GM18498 (cell line): ENCODE measurements at regions not wholly inside any gene's neighbourhood (a gene's known extent, or its start where the extent isn't known, plus 50 kb on each side); places are given as distances from the start of the nearest gene placed in this dataset.

Experiments
- ATAC-seq: cut with Tn5 transposase; IDR thresholded peaks from one replicate; pipeline ENCODE4 v1.9.1; 2021; ENCODE audit warnings: mild to moderate bottlenecking, moderate library complexity; ENCODE audit not compliant: unreplicated experiment

DNA sequence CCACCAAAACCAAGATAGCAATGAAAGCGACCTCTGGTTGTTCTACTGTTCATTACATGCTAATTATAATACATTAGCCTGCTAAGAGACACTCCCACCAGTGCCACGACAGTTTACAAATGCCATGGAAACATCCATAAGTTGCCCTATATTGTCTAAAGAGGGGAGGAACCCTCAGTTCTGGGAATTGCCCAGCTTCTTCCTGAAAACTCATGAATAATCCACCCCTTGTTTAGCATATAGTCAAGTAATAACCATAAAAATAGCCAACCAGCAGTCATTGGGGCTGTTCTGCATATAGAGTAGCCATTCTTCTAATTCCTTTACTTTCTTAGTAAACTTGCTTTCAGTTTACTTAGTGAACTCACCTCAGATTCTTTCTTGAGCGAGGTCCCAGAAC is 189.8 kb upstream of the SOX11 start:
- no peak for ATAC-seq

DNA sequence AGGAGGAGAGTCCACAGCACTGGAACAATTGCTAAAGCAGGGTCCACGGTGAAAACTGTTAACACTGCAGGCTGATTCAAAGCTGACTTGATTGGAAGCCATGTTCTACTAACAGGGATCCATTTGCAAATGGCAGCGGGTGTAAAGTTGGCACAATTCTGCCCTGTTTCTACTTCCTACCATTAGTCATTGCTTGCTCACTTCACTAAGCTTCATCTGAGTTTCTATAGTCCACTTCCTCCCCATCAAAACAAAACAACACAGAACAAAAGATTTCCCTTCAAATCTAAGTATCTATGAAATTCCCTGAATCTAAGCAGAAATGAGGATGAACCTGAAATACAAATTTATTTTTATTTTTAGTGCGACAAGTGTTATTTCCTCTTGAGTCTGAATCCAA is 187.4 kb upstream of the SOX11 start:
- ATAC-seq, result no peak

DNA sequence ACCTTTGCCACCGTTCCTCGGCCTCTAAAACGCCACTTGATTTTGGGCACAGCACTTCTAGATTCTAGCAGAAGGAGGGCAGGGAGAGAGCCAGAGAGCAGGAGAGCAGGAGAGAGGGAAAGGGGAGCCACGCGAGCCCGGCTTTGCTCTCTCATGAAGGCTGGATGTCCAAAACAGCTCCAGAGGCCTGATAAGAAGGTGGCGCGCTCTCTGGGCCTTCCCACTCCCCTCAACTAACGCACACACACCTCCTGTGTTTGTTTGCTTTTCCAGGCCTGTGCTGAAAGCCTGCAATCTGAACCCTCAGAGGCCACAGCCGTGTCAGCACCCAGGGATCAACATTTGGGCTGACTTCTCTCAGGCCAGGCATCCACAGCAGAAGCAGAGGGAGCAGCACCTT is 184.8 kb upstream of the SOX11 start:
- ATAC-seq, result no peak

DNA sequence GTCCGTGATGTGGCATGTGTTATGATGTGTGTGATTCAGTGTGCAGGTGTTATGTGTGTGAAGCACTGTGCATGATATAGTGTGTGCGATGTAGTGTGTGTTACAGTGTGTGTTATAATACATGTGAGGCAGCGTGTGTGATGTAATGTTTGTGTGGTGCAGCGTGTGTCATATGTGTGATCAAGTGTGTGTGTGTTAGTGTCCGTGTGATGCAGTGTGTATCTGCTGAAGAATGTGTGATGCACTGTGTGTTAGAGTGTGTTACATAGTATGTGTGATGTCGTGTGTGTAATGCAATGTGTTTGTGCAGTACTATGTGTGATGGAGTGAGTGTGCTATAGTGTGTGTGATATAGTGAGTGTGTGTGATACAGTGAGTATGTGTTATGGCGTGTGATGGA is 182.8 kb upstream of the SOX11 start:
- no peak for ATAC-seq

DNA sequence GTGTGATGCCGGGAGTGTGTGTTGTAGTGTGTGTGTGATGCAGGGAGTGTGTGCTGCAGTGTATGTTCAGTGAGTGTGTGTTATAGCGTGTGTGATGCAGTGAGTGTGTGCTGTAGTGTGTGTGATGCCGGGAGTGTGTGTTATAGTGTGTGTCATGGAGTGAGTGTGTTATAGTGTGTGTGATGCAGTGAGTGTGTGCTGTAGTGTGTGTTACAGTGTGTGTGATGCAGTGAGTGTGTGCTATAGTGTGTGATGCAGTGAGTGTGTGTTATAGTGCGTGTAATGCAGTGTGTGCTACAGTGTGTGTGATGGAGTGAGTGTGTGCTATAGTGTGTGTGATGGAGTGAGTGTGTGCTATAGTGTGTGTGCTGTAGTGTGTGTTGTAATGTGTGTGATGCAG is 182.1 kb upstream of the SOX11 start:
- no peak for ATAC-seq

DNA sequence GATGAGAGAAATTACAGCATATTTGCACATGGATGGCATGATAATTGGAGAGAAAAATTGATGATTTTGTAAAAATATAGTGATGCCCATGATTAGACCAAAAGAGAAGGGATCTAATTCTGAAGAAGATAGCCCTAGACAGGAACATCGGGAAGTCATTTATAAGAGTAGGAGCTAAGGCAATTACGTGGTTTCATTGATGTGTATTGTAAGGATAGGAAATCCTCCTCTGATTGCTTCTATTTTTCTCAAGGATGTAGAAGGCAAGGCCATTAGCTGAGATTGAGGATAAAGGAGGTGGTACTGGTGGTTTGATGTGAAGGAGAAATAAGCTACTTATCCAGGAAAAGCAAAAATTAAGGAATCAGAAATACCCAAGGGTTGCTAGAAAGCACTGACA is 176.5 kb upstream of the SOX11 start:
- no peak for ATAC-seq

DNA sequence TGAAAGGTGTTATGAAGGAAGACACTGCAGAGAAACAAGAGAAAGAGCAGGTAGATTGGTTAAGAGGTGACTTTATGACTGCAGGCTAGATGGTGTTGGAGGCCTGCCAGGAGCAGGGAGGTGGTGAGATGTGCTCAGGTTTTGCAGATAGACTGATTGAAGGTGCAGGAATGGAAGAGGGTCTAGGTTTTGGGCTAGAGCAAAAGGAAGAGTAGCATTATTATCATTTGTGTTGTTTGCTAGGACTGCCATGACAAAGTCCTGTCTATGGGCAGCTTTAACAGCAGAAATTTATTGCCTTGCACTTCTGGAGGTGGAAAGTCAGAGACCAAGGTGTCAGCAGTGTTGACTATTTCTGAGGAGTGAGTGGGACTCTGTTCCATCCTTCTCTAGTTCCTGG is 172.9 kb upstream of the SOX11 start:
- no peak for ATAC-seq

DNA sequence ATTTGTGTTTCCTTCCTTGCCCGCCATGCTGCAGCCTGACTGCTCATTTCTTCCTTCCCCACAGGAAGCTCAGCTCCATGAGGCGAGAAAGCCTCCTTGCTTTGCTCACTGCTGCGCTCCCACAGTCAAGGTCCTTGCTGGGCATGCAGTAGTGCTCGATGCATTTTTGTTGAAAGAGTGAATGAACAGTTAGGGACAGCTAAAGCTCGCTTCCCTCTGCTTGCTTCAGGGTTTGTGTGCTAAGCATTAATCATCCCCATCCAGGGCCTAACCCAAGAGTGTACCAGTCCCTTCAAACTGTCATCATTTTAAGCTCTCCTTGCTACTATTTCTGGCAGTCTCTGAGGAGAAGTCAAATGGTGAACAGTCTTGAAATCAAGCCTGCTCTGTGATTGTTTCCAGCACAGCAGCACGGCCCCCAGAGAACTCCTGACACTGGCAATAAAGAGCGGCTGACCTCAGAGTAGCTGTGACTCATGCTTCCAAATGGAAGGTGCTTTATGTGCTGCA is 171.7 kb upstream of the SOX11 start:
- no peak for ATAC-seq

DNA sequence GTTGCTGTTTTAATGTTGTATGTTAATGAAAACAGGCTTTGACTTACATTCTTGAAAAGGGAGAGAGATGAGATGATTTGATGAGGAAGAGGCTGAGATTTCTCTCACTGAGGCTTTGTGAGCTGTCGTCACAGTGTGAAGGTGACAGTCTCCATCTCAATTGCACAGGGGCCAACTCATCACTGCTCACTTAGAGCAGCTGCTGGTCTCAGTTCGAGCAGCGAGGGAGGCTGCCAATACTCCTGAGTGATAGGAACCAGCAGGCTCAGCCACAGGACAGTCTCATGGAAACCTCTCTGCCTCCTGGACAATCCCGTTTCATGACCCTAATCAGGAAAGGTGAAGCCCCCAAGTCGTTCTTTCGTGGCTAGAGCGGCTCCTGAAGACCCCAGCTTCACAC is 170.7 kb upstream of the SOX11 start:
- no peak for ATAC-seq

DNA sequence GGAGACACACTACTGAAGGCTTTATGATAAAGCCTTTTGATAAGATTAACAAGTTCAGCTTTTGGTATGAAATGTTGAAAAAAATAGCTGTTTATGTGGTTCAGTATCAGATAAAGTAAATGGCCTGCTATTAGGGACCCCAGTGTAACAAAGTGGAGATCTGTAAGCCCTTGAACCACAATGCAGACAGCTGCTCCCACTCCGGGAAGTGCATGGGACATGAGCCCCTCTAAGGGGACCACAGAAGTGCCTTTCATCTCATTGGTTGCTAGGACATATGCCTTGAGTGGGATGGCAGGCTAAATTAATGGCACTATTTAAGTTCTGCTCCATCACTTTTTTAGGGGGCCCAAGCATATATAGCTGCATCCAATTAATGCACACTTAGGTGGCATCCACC is 167.6 kb upstream of the SOX11 start:
- no peak for ATAC-seq

DNA sequence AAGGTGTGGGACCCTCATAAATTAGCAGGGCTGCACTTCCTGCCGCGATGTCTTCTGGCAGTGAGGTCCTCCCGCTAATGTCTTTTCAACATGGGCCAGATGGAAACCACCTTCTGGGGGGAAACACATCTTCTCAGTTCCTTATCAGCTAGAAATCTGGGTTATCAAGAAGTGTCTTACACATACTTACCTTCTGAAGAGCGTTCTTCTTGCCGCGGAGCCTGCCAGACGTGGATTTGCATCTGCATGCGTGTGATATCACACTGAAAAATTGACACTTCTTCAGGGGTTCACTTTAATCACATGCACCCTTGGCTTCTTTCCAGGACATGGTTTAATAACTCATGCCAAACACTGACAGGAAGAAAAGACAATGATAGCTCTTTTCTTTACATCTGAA is 163.5 kb upstream of the SOX11 start:
- ATAC-seq, result no peak

DNA sequence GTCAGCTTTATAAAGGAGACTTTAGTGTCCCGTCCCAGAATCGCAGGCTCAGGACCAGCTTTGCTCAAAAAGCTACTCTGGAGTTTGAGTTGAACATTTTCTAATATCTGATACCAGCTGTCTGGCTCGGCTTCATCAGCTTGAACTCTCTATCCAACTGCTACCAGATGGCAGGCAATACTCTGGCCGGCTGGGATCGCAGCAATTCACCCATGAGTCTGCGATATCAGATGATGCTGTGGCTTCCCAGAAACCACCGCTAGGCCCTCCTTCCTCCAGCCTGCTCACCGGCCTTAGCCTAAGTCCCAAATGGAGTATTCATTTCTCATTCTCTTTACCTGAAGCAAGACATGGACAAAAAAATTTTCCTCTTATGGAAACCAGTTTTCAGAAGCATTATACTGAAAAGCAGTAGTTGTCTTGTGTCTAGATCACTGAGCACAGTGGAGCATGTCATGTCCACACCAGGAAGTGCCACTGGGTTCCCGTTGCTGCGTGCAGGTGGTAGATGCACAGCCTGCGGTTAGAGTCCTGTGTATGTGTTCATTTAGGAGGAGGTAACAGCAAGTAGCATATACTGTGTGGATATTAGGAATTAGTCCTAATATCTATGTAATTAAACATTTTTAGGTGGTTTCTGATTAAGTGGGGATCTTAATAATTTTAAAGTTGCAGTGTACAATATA is 162.0 kb upstream of the SOX11 start:
- ATAC-seq, result no peak

DNA sequence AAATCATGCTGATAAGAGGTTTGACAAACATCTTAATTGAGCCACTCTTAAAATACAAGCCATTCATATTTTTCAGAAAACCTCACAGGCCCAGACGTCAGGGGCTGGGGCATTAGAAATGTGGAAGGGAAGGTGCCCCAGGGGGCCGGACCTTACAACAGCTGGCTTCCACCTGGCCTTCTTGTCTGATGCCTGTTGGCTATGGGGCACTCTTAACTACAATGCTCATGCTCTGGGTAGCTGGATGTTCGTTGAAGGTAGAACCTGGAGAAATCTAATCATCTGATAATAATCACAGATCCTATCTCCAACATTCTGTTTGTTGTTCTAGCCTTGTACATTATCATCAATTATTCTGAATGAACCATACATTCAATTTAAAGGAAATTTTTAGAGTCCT is 156.9 kb upstream of the SOX11 start:
- no peak for ATAC-seq

DNA sequence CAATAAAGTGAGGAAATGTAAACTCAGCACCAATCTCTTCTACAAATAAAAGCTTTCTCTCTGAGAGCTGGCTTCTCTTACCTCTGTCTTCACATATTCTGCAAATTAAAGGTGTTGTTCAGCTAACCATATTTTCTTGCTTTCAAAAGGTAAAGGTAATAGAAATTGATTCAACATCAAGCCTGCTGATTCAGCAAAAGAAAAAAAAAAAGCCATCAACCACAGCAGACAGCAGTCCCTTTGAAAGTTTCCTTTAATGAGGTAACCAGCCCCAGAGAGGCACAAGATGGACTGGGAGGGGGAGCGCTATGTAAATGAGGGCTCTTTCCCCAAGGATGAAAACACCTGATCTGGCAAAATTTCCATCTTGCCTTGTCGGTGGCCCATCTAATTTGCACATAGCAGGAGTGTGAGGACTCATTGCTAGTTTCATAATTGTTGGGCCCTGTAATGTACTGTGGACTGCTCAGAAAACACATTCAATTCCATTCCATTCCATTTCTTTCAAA is 154.9 kb upstream of the SOX11 start:
- no peak for ATAC-seq

DNA sequence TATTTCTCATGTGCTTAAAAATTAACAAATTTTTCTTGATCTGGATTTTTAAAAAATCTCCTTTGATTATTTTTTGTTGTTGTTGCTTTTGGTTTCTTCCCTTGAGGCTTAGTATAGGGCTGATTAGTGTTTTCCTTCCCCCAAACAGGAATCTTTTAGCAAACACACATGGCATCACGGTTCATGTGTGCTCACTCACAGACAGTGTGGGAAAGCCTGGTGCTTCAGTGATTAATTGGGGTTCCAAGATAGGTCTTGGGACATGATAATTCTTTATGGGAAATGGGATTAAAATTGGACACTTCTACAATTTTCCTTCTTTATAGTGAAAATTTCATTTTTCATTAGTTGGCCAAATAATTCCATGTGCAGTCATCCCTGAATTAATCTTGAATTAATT is 153.9 kb upstream of the SOX11 start:
- no peak for ATAC-seq

DNA sequence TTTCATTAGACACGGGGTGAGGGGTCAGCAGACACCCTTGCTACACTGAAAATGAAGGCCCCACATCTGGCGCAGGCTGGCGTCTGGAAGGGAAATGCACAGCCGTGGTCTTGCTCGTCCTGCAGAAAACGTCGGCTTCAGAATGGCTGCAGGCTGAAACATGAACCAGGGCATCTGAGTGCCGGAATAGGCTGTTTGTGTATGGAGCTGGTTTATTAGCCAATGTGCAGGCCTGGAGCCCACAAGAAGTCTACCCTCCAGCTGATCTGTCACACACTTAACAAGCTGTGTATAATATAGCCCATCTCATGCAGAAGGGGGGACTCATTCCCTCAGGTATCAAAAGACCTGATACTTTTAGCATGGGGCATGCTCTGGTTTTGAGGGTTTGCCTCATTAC is 153.4 kb upstream of the SOX11 start:
- ATAC-seq, result no peak

DNA sequence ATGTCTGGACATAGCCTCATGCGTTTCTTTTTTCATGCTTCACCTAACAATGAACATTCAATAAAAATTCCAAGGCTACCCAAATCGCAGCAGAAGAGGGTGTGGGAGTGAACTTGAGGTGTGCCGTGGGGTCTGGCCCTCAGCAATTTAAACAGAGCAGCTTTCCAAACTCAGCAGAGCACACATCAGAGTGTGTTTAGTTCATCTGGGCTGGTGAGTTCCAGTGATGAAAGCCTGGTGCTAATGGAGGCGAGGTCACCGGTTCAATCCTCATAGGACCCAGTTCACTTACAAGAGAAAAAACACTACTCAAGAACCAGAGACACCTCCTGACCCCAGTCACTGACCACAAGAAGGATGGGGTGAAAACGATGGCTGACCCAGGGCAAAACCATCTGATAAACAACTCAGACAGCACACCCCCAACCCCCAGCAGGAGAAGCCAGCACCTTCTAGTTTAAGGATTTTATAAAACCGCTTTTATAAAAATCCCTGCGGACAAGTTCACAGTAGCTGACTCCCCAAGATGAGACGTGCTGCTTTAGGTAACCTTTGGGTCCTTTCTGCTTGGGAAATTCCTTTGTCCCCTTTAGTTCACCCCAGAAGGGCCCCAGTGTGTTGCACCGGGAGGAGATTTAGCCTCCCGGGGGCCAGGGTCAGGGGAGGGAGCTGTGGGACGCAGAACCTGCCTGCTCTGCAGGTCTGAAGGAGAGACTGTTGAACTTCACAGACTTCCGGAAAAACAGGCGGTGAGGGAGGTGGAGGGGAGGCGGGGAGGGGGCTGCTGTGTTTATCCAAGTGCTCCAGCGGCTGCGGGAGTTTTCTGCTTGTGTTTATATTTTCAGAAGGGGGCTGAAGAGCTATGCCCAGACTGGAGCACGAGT is 152.7 kb upstream of the SOX11 start:
- no peak for ATAC-seq

DNA sequence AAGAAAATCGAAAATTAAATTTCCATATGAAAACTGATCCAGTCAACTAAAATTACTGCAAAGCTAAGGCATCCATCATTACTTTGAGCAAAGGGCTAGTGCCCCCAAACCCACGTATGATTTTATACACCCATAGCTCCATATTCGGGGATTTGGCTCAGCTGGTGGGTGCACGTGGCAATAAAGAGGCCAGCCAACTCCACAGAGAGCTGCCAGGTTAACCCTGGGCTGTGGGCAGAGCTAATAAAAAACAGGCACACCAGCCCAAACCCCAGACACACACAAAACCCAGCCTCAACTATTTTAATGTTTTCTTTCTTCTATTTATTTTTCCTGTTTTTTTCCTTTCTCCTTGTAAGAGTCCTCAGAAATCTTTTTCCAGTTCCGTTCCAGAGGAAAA is 151.3 kb upstream of the SOX11 start:
- no peak for ATAC-seq

DNA sequence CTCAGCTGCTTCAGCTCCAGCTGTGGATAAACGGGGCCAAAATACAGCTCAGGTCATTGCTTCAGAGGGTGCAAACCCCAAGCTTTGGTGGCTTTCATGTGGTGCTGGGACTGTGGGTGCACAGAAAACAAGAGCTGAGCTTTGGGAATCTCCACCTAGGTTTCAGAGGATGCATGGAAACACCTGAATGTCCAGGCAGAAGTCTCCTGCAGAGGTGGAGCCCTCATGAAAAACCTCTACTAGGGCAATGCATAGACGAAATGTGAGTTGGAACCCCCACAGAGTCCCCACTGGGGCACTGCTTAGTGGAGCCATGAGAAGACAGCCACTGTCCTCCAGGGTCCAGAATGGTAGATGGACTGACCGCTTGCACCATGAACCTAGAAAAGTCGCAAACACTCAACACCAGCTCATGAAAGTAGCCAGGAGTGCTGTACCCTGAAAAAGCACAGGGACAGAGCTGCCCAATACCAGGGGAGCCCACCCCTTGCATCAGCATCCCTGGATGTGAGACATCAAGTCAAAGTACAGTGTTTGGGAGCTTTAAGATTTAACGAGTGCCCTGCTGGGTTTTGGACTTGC is 147.9 kb upstream of the SOX11 start:
- ATAC-seq, result no peak

DNA sequence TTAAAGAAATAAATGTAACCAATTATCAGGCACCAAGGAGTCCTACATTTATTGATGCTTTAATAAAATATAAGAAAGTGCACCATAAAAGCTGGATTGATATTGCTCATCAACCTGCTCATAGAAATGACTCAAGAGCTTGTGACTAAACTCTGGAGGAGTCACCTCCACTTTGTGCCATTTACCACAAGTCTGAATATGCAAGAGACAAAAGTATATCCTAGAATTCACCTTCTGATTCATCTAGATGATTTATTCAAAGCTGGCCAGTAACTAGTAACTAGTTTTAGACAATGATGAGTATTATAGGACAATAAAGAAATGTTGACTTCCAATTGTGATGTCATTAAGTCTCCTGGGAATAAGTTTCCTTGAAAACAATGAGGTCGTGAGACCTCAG is 146.0 kb upstream of the SOX11 start:
- ATAC-seq, result no peak

DNA sequence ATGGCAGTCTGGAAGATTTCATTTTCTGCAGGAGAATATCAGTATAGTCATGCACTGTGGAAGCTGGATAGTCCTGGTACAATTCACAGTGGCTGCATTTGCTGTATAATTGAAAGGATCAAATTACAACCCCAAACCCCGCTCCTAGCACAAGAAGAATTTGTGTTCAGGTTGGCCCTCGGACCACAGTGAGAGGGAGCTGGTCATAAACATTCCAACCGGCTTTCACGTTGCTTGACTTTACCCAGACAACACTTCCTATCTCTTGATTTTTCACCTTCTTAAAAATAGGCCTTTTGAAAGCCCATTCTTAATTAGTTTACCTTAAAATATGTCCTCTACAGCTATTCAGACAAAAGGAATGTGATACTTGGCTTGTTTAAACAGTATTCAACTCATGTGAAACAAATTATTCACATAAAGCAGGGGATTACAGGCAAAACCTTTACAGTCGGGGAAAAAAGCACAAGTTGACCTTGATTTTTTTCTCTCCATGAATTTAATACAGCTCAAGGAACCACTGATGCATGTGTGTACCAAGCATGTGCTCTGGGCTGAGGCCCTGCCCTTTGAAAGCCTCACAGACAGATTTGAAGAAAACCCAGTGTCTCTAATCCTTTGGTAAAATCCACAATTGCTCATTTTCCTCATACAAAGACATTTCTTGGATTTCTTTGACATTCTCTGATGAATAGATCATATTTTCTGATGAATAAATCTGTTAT is 143.0 kb upstream of the SOX11 start:
- ATAC-seq, result no peak
